SK-N-SH treated with all-trans-retinoic acid at 6 μM for 48 hours (cell line): ENCODE measurements at regions not wholly inside any gene's neighbourhood (a gene's known extent, or its start where the extent isn't known, plus 50 kb on each side); places are given as distances from the start of the nearest gene placed in this dataset.

Source experiments
- CREB5 ChIP-seq: fragments of 250-450 bp; sonication (Bioruptor Pico); IDR thresholded peaks from 2 replicates; pipeline ENCODE4 v1.5.1; 2020; ENCODE audit warnings: low read depth, mild to moderate bottlenecking, moderate library complexity
- CSDC2 ChIP-seq: fragments of 250-450 bp; sonication (Bioruptor Pico); IDR thresholded peaks from 2 replicates; pipeline ENCODE4 v1.5.0; 2020; ENCODE audit warnings: mild to moderate bottlenecking, moderate library complexity
- ESRRG ChIP-seq: fragments of 250-450 bp; sonication (Bioruptor Pico); IDR thresholded peaks from 2 replicates; pipeline ENCODE4 v1.6.1; 2021; ENCODE audit warnings: mild to moderate bottlenecking
- ISL1 ChIP-seq: fragments of 250-450 bp; sonication (Bioruptor Pico); IDR thresholded peaks from 2 replicates; pipeline ENCODE4 v2.1.2; 2022; ENCODE audit warnings: mild to moderate bottlenecking, moderate library complexity
- PATZ1 ChIP-seq: fragments of 250-450 bp; sonication (Bioruptor Pico); IDR thresholded peaks from 2 replicates; pipeline ENCODE4 v1.8.0; 2020; ENCODE audit warnings: mild to moderate bottlenecking, moderate library complexity, borderline replicate concordance
- PPARA ChIP-seq: fragments of 250-450 bp; sonication (Bioruptor Pico); IDR thresholded peaks from 2 replicates; pipeline ENCODE4 v1.5.0; 2020; ENCODE audit warnings: mild to moderate bottlenecking, borderline replicate concordance
- SNAI2 ChIP-seq: fragments of 250-450 bp; sonication (Bioruptor Pico); IDR thresholded peaks from 2 replicates; pipeline ENCODE4 v1.5.0; 2020; ENCODE audit warnings: mild to moderate bottlenecking, moderate library complexity
- TSHZ2 ChIP-seq: fragments of 250-450 bp; sonication (Bioruptor Pico); IDR thresholded peaks from 2 replicates; pipeline ENCODE4 v1.5.0; 2020; ENCODE audit warnings: mild to moderate bottlenecking, moderate library complexity
- ZFP3 ChIP-seq: fragments of 250-450 bp; sonication (Bioruptor Pico); IDR thresholded peaks from 2 replicates; pipeline ENCODE4 v1.5.0; 2020; ENCODE audit warnings: mild to moderate bottlenecking, moderate library complexity
- ZNF8 ChIP-seq: fragments of 450-650 bp; formaldehyde crosslinking; IDR thresholded peaks from 2 replicates; pipeline ENCODE4 v1.5.0; 2020; ENCODE audit warnings: mild to moderate bottlenecking, moderate library complexity

GRCh38 chr5:53367727-53368126 lies 112.7 kb upstream of the FST start:
- TF ChIP-seq ZNF8 (CRISPR knock-in tag), result no peak
- TF ChIP-seq PATZ1 (CRISPR knock-in tag), result no peak
- TF ChIP-seq SNAI2, result no peak
- TF ChIP-seq ISL1 (CRISPR knock-in tag), result no peak
- no peak for TF ChIP-seq CREB5 (CRISPR knock-in tag)
- TF ChIP-seq ESRRG, result no peak
- TF ChIP-seq TSHZ2 (CRISPR knock-in tag), result no peak
- no peak for TF ChIP-seq PPARA (CRISPR knock-in tag)
- TF ChIP-seq CSDC2 (CRISPR knock-in tag), result no peak
- no peak for TF ChIP-seq ZFP3
